HL-60 (cell line): ENCODE measurements at regions not wholly inside any gene's neighbourhood (a gene's known extent, or its start where the extent isn't known, plus 50 kb on each side); places are given as distances from the start of the nearest gene placed in this dataset.

Source experiments
- CTCF ChIP-seq: IDR thresholded peaks from one replicate; pipeline ENCODE4 v1.5.1; 2011; ENCODE audit warnings: low read length, control low read depth, inconsistent platforms; ENCODE audit not compliant: insufficient read depth
- GABPA ChIP-seq: IDR thresholded peaks from 2 replicates; pipeline ENCODE4 v1.6.1; 2012; ENCODE audit warnings: low read depth
- POLR2AphosphoS5 ChIP-seq: IDR thresholded peaks from 2 replicates; pipeline ENCODE4 v1.6.1; 2012; ENCODE audit warnings: low read depth
- REST ChIP-seq: IDR thresholded peaks from 2 replicates; pipeline ENCODE4 v1.6.1; 2012; ENCODE audit warnings: low read depth; ENCODE audit not compliant: insufficient replicate concordance
- SPI1 ChIP-seq: IDR thresholded peaks from 2 replicates; pipeline ENCODE4 v1.6.1; 2012; ENCODE audit warnings: low read depth, mild to moderate bottlenecking, borderline replicate concordance

GRCh38 chr9:107410420-107410819 is 79.1 kb downstream of the KLF4 start:
- TF ChIP-seq POLR2AphosphoS5 (no peak), CTCF (no peak), GABPA (no peak), REST (no peak), SPI1 (no peak)
